Bronchial epithelial cell (primary cell): ENCODE measurements at regions not wholly inside any gene's neighbourhood (a gene's known extent, or its start where the extent isn't known, plus 50 kb on each side); places are given as distances from the start of the nearest gene placed in this dataset.
"Not testable (repeated sequence)": the region's sequence is repeated elsewhere in the genome, so short reads cannot be mapped to it uniquely, and the experiment has no call there.

Experiments used
- DNase-seq: peaks from one replicate; pipeline ENCODE4 v3.0.0-alpha.2; 2010; ENCODE audit warnings: low read depth
- FAIRE-seq: peaks from 2 replicates; lab custom pipeline; 2011; peaks lifted over from hg19 to GRCh38; lab: Jason Lieb, UNC
- H3K27me3 ChIP-seq: 2 replicates; pipeline ENCODE4 v1.5.1; 2011; ENCODE audit warnings: low read length; ENCODE audit not compliant: control insufficient read depth, insufficient read depth
- H3K36me3 ChIP-seq: 2 replicates; pipeline ENCODE4 v1.5.1; 2011; ENCODE audit warnings: low read length; ENCODE audit not compliant: control insufficient read depth, insufficient read depth
- H3K4me3 ChIP-seq: 2 replicates; pipeline ENCODE4 v1.5.1; 2011; ENCODE audit warnings: mild to moderate bottlenecking, low read depth, low read length, control low read depth
- TF ChIP-seq, protein P1 (sequence below): IDR thresholded peaks from 2 replicates; pipeline ENCODE4 v1.5.1; 2011; ENCODE audit warnings: mild to moderate bottlenecking, moderate library complexity, low read length, control low read depth, inconsistent platforms; ENCODE audit not compliant: insufficient read depth, severe bottlenecking

DNA sequence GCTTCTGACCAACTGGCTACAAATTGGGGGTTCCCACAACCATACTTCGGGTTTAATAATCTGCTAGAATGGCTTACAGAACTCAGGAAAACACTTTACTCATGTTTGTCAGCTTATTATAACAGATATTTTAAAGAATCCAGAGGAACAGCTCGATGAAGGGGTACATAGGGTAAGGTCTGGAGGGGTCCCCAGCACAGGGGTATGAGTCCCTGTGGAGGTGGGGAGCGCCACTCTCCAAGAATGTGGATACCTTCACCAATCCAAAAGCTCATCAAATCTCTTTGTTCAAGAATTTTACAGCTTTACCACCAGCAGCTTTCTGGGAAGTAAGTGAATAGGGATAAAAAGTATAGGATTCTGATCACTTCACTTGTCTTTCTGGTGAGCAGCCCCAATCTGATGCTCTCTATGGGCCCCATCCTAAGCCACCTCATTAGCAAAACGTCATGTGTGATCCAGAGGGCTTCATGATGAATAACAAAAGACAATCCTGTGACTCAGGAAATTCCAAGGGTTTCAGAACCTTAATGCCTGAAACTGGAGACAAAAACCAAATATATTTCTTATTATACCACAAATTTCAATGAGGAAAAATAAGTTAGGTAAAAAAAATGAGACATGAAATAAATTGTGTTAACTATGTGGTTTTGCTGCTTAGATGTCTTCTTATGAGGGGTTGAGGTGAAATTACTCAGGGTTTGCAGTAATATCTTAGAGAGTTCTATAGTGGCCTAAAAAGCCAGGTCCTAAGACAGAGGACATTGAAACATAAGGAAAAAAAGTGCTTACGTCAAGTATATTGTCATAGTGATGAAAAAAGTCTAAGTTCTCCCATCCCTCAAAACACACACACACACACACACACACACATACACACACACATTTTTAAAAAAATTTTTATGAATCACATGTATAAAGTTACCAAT, 290.5 kb downstream of the ANXA1 start:
- Histone ChIP-seq H3K27me3 (no peaks in the 10 kb centered on the region), H3K4me3 (no peak overlapping the region), H3K36me3 (no peaks in the 10 kb centered on the region)
- peak; percentile 27 for DNase-seq
- TF ChIP-seq, protein P1, sequence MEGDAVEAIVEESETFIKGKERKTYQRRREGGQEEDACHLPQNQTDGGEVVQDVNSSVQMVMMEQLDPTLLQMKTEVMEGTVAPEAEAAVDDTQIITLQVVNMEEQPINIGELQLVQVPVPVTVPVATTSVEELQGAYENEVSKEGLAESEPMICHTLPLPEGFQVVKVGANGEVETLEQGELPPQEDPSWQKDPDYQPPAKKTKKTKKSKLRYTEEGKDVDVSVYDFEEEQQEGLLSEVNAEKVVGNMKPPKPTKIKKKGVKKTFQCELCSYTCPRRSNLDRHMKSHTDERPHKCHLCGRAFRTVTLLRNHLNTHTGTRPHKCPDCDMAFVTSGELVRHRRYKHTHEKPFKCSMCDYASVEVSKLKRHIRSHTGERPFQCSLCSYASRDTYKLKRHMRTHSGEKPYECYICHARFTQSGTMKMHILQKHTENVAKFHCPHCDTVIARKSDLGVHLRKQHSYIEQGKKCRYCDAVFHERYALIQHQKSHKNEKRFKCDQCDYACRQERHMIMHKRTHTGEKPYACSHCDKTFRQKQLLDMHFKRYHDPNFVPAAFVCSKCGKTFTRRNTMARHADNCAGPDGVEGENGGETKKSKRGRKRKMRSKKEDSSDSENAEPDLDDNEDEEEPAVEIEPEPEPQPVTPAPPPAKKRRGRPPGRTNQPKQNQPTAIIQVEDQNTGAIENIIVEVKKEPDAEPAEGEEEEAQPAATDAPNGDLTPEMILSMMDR = no peak
- no peak for FAIRE-seq

DNA sequence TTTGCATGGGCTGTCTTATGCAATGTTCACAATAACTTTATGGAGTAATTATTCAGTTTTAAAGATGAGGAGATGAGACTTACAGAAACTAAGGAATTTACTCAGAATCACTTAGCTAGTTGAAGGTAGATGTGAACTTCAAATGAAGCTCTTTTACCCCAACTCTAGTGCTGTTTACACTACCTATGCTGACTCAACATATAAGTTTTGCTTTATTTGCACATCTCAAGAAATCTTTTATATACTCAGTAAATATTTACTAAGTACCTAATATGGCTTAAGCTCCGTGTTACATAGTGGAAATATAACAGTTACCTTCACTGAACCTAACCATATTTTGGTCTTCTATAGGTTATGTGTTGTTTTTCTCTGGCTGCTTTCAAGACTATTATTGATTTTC, 293.2 kb downstream of the ANXA1 start:
- TF ChIP-seq, protein P1 = no peak
- no peaks in the 10 kb centered on the region for H3K27me3 ChIP-seq
- H3K4me3 ChIP-seq = no peak overlapping the region
- H3K36me3 ChIP-seq = no peaks in the 10 kb centered on the region
- DNase-seq = no peak
- no peak for FAIRE-seq

DNA sequence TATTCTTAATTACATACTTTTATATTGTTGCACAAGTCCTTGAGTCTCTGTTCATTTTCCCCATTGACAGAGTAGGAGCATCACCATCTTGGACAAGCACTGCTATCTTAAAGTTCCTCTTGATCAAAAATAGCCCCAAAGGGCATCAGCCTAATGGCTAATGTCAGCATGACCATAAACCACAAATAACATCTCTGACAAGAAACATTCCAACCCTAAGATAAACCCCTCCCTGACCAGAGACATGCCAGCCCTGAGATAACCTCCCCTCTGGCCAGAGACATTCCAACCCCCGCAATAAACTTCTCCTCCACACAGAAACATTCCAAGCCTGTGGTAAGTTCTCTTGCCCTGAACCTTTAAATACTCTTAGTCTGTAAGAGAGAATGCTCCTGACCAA, 293.7 kb downstream of the ANXA1 start:
- H3K4me3 ChIP-seq, H3K27me3 ChIP-seq, FAIRE-seq, H3K36me3 ChIP-seq, DNase-seq: not testable (repeated sequence)

DNA sequence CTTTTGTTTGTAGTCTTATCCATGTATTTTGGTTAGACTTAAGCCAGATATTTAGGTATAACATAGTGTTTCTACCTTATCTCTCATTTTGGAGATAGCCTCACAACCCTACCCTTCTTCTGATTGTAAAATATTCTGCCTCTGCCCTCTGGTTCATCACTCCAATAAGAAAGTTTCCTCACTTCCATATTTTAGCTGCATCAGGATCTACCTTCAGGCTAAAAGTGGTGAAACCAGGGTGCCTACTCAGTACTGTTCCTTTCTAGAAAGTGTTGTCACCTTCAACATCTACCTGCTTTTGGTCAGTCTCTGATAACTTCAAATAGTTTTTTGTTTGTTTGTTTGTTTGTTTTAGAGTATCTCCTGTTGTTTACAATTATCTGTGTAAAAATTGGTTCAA, 294.6 kb downstream of the ANXA1 start:
- FAIRE-seq = no peak
- TF ChIP-seq, protein P1 = no peak
- DNase-seq = no peak
- no peaks in the 10 kb centered on the region for H3K36me3 ChIP-seq
- H3K4me3 ChIP-seq = no peak overlapping the region
- no peaks in the 10 kb centered on the region for H3K27me3 ChIP-seq

DNA sequence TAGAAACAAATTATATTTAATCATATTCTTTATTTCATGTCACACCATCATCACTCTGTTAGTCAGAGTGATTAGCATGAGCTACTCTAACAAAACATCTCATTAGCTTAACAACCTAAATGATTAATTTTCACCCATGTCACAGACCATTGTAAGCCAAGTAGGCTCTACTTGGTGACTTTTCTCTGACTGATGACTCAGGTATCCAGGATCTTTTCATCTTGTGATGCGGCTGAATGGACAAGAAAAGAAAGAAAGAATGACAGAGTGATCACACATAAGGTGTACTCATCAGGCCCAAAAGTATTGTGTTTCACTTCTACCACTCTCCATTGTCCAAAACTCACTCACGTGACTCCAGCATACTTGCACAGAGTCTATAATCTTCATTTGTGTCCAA, 299.3 kb downstream of the ANXA1 start:
- H3K27me3 ChIP-seq = no peaks in the 10 kb centered on the region
- H3K36me3 ChIP-seq = no peaks in the 10 kb centered on the region
- no peak overlapping the region for H3K4me3 ChIP-seq
- TF ChIP-seq, protein P1 = no peak
- DNase-seq = peak; percentile 53
- no peak for FAIRE-seq

DNA sequence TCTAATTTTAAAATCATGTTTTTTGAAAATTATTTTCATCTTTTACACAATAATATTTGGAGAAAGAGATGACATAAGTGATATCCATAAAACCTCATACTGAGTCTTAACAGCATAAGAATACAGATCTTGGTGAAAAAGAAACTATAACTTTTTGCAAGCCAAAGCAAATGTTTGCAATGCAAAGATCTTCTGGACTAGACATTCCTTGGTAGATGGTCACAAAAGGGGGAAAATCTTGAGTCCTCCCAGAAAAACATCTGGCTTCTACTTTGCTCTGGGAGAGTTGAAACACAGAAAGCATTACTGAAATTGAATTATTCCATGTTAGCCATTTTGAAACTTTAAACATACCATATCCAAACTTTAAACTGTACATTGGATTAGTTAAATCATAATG, 308.2 kb downstream of the ANXA1 start:
- DNase-seq = no peak
- TF ChIP-seq, protein P1 = no peak
- no peaks in the 10 kb centered on the region for H3K36me3 ChIP-seq
- H3K27me3 ChIP-seq = no peaks in the 10 kb centered on the region
- FAIRE-seq = no peak
- H3K4me3 ChIP-seq = no peak overlapping the region
